Glutamatergic neuron (in vitro differentiated cells): ENCODE measurements at regions not wholly inside any gene's neighbourhood (a gene's known extent, or its start where the extent isn't known, plus 50 kb on each side); places are given as distances from the start of the nearest gene placed in this dataset.
"Not testable (repeated sequence)": the region's sequence is repeated elsewhere in the genome, so short reads cannot be mapped to it uniquely, and the experiment has no call there.

Experiments
- DNase-seq: peaks from one replicate; pipeline ENCODE4 v3.0.0; 2022
- H3K27ac Mint-ChIP-seq: one replicate; pipeline ENCODE4 v1.8.0; 2020; ENCODE audit warnings: mild to moderate bottlenecking, mixed read lengths, inconsistent platforms; ENCODE audit not compliant: unreplicated experiment
- H3K27me3 Mint-ChIP-seq: one replicate; pipeline ENCODE4 v1.8.0; 2020; ENCODE audit warnings: mild to moderate bottlenecking, moderate library complexity, mixed read lengths, inconsistent platforms; ENCODE audit not compliant: unreplicated experiment
- H3K36me3 Mint-ChIP-seq: one replicate; pipeline ENCODE4 v1.8.0; 2020; ENCODE audit warnings: mild to moderate bottlenecking, mixed read lengths, inconsistent platforms; ENCODE audit not compliant: unreplicated experiment
- H3K4me1 Mint-ChIP-seq: one replicate; pipeline ENCODE4 v1.8.0; 2020; ENCODE audit warnings: mild to moderate bottlenecking, low read depth, mixed read lengths, inconsistent platforms; ENCODE audit not compliant: unreplicated experiment
- H3K4me3 Mint-ChIP-seq: one replicate; pipeline ENCODE4 v1.8.0; 2020; ENCODE audit warnings: mild to moderate bottlenecking, mixed read lengths, inconsistent platforms; ENCODE audit not compliant: unreplicated experiment
- H3K9me3 Mint-ChIP-seq: one replicate; pipeline ENCODE4 v1.8.0; 2020; ENCODE audit warnings: mild to moderate bottlenecking, moderate library complexity, mixed read lengths, inconsistent platforms; ENCODE audit not compliant: unreplicated experiment

- not testable (repeated sequence) for H3K4me1 Mint-ChIP-seq, H3K9me3 Mint-ChIP-seq, H3K36me3 Mint-ChIP-seq, H3K27me3 Mint-ChIP-seq, H3K4me3 Mint-ChIP-seq, H3K27ac Mint-ChIP-seq
- peak; percentile 5 for DNase-seq
Observed at GRCh38 chr22:15854421-15854820, 164.6 kb downstream of the POTEH start.

DNA sequence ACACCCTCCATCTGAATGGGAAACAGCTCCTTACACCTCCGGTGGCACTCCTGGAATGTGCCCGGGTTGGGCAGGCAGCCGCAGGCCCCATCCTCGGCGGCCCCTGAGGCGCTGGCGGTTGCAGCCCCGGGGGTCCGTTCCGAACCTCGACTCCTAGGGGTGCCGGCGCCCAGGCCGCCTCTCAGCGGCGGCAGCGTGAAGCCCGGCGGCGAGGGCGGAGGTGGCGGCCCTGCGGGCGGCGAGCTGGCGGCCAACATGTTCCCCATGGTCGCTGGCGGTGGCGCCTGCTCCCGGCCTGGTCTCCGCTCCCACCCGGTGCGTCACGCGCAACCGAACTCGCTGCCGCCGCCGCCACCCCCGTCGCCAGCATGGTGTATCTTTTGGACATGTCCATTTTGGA, 165.2 kb downstream of the POTEH start:
- DNase-seq, H3K4me3 Mint-ChIP-seq, H3K4me1 Mint-ChIP-seq, H3K27me3 Mint-ChIP-seq, H3K9me3 Mint-ChIP-seq, H3K36me3 Mint-ChIP-seq, H3K27ac Mint-ChIP-seq: not testable (repeated sequence)

- not testable (repeated sequence) for H3K27me3 Mint-ChIP-seq, DNase-seq, H3K9me3 Mint-ChIP-seq, H3K36me3 Mint-ChIP-seq, H3K27ac Mint-ChIP-seq, H3K4me3 Mint-ChIP-seq, H3K4me1 Mint-ChIP-seq
Observed at GRCh38 chr22:15880926-15881325, 191.1 kb downstream of the POTEH start.

GRCh38 chr22:15904326-15904725, 214.5 kb downstream of the POTEH start:
- not testable (repeated sequence) for H3K4me3 Mint-ChIP-seq, H3K27me3 Mint-ChIP-seq, H3K4me1 Mint-ChIP-seq, H3K36me3 Mint-ChIP-seq, H3K27ac Mint-ChIP-seq, H3K9me3 Mint-ChIP-seq, DNase-seq

DNA sequence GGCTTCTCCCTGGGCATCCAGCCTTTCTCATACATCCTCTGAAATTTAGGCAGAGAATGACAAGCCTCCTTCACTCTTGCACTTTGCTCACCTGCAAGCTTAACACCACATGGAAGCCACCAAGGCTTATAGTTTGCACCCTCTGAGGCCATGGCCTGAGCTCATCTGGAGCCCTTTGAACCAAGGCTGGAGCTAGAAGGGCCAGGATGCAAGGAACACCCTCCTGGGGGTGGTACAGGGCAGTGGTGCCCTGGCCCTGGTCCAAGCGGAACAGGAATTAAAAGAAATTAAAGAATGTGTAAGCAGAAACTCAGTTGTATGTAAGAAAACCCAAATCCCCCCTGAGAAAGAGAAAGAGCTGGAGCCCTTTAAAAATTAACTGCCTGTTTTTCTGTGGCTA, 221.9 kb downstream of the POTEH start:
- not testable (repeated sequence) for H3K27me3 Mint-ChIP-seq, H3K36me3 Mint-ChIP-seq, DNase-seq, H3K4me3 Mint-ChIP-seq, H3K27ac Mint-ChIP-seq, H3K9me3 Mint-ChIP-seq, H3K4me1 Mint-ChIP-seq

DNA sequence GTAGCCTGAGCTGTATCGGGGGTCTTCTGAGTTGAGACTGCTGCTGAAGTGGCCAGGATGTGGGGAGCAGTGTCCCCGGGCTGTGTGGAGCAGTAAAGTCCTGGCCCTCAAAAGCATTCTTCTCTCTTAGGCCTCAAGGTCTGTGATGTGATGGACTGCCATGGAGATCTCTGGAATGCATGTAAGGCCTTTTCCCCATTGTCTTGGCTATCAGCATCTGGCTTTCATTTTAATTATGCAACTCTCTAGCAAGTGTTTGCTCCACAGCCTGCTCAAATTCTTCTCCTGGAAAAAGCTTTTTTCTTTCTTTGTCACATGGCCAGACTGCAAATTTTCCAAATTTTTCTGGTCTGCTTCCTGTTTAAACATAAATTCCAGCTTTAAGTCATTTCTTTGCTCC, 229.3 kb downstream of the POTEH start:
- not testable (repeated sequence) for H3K27me3 Mint-ChIP-seq, H3K4me1 Mint-ChIP-seq, H3K4me3 Mint-ChIP-seq, H3K36me3 Mint-ChIP-seq, H3K27ac Mint-ChIP-seq, H3K9me3 Mint-ChIP-seq, DNase-seq

- not testable (repeated sequence) for DNase-seq, H3K27me3 Mint-ChIP-seq, H3K4me3 Mint-ChIP-seq, H3K4me1 Mint-ChIP-seq, H3K36me3 Mint-ChIP-seq, H3K27ac Mint-ChIP-seq, H3K9me3 Mint-ChIP-seq
Observed at GRCh38 chr22:15920941-15921340, 231.1 kb downstream of the POTEH start.

GRCh38 chr22:15922132-15922531, 232.3 kb downstream of the POTEH start:
- H3K27ac Mint-ChIP-seq, H3K4me1 Mint-ChIP-seq, H3K4me3 Mint-ChIP-seq, H3K27me3 Mint-ChIP-seq, DNase-seq, H3K9me3 Mint-ChIP-seq, H3K36me3 Mint-ChIP-seq: not testable (repeated sequence)

GRCh38 chr22:15922666-15923065, 232.8 kb downstream of the POTEH start:
- H3K4me3 Mint-ChIP-seq, H3K36me3 Mint-ChIP-seq, H3K4me1 Mint-ChIP-seq, H3K27ac Mint-ChIP-seq, H3K9me3 Mint-ChIP-seq, DNase-seq, H3K27me3 Mint-ChIP-seq: not testable (repeated sequence)

GRCh38 chr22:15924820-15925219, 235.0 kb downstream of the POTEH start:
- H3K36me3 Mint-ChIP-seq, H3K4me3 Mint-ChIP-seq, DNase-seq, H3K27me3 Mint-ChIP-seq, H3K9me3 Mint-ChIP-seq, H3K27ac Mint-ChIP-seq, H3K4me1 Mint-ChIP-seq: not testable (repeated sequence)

- DNase-seq, H3K9me3 Mint-ChIP-seq, H3K27ac Mint-ChIP-seq, H3K4me1 Mint-ChIP-seq, H3K4me3 Mint-ChIP-seq, H3K27me3 Mint-ChIP-seq, H3K36me3 Mint-ChIP-seq: not testable (repeated sequence)
Observed at GRCh38 chr22:15927172-15927571, 237.3 kb downstream of the POTEH start.
